NOMO-1 treated with DMSO at 0.1 percent for 48 hours (cell line): ENCODE measurements at regions not wholly inside any gene's neighbourhood (a gene's known extent, or its start where the extent isn't known, plus 50 kb on each side); places are given as distances from the start of the nearest gene placed in this dataset.

Experiments used
- DNase-seq: peaks from one replicate; lab custom pipeline; 2025; ENCODE audit not compliant: unreplicated experiment; lab: John Stamatoyannopoulos, UW

- DNase-seq, result no peak
Observed at GRCh38 chr1:244255426-244255965, 196.2 kb downstream of the ADSS2 start.

- DNase-seq, result no peak
Observed at GRCh38 chr1:244256086-244256676, 195.5 kb downstream of the ADSS2 start.

- DNase-seq, result no peak
Observed at GRCh38 chr1:244264163-244264562, 187.5 kb downstream of the ADSS2 start.

GRCh38 chr1:244265507-244265906 lies 186.2 kb downstream of the ADSS2 start:
- DNase-seq, result no peak

GRCh38 chr1:244269169-244269568 lies 182.5 kb downstream of the ADSS2 start:
- DNase-seq, result peak; percentile 11

GRCh38 chr1:244271004-244271403 lies 180.7 kb downstream of the ADSS2 start:
- DNase-seq, result no peak

GRCh38 chr1:244271691-244272308 lies 179.9 kb downstream of the ADSS2 start:
- DNase-seq, result no peak

- DNase-seq, result peak; percentile 80
Observed at GRCh38 chr1:244272471-244273261, 179.0 kb downstream of the ADSS2 start.

GRCh38 chr1:244273262-244273844 lies 178.4 kb downstream of the ADSS2 start:
- DNase-seq, result no peak

- peak; percentile 54 for DNase-seq
Observed at GRCh38 chr1:244273845-244274619, 177.7 kb downstream of the ADSS2 start.

- DNase-seq, result no peak
Observed at GRCh38 chr1:244276646-244277045, 175.1 kb downstream of the ADSS2 start.

- peak; percentile 14 for DNase-seq
Observed at GRCh38 chr1:244280201-244280600, 171.5 kb downstream of the ADSS2 start.

GRCh38 chr1:244280859-244281258 lies 170.8 kb downstream of the ADSS2 start:
- DNase-seq, result no peak

GRCh38 chr1:244283772-244284171 lies 167.9 kb downstream of the ADSS2 start:
- no peak for DNase-seq

GRCh38 chr1:244284641-244285156 lies 167.0 kb downstream of the ADSS2 start:
- no peak for DNase-seq

- DNase-seq, result no peak
Observed at GRCh38 chr1:244286341-244286740, 165.4 kb downstream of the ADSS2 start.

GRCh38 chr1:244287726-244288125 lies 164.0 kb downstream of the ADSS2 start:
- DNase-seq, result no peak

- DNase-seq, result no peak
Observed at GRCh38 chr1:244288663-244289062, 163.0 kb downstream of the ADSS2 start.

GRCh38 chr1:244289991-244290785 lies 161.5 kb downstream of the ADSS2 start:
- DNase-seq, result no peak
